Left lung (tissue), 4 donors: ENCODE measurements at regions not wholly inside any gene's neighbourhood (a gene's known extent, or its start where the extent isn't known, plus 50 kb on each side); places are given as distances from the start of the nearest gene placed in this dataset.

Source experiments
- ATAC-seq: fragments of 200-7000 bp; cut with Tn5 transposase; one replicate; pipeline ENCODE4 v1.9.1; 2020; ENCODE audit warnings: moderate library complexity
- DNase-seq, 4 donors: peaks; one replicate each; pipeline ENCODE4 v3.0.0-alpha.2; 2013 to 2020
- H3K27ac ChIP-seq, 2 donors: fragments of 200-600 bp; sonication (generic) in 1 of 2; one replicate each; pipeline versions ENCODE4 v1.5.0 to v1.8.0; 2020 to 2021
- H3K27me3 ChIP-seq, 2 donors: fragments of 200-600 bp; sonication (generic) in 1 of 2; one replicate each; pipeline versions ENCODE4 v1.5.0 to v1.8.0; 2020 to 2021
- H3K36me3 ChIP-seq, 2 donors: fragments of 200-600 bp; sonication (generic) in 1 of 2; one replicate each; pipeline versions ENCODE4 v1.5.0 to v1.8.0; 2020 to 2021
- H3K4me1 ChIP-seq, 2 donors: fragments of 200-600 bp; one replicate each; pipeline ENCODE4 v1.8.0; 2021
- H3K4me3 ChIP-seq, 2 donors: fragments of 200-600 bp; sonication (generic) in 1 of 2; one replicate each; pipeline versions ENCODE4 v1.5.0 to v1.8.0; 2020 to 2021; ENCODE audit warnings: mild to moderate bottlenecking in 1 of 2
- H3K9me3 ChIP-seq, 2 donors: fragments of 200-600 bp; sonication (generic) in 1 of 2; one replicate each; pipeline versions ENCODE4 v1.5.0 to v1.8.0; 2020 to 2021
- CTCF ChIP-seq, 2 donors: fragments of 200-600 bp; sonication (generic) in 1 of 2; IDR thresholded peaks; one replicate each; pipeline versions ENCODE4 v1.5.0 to v1.8.0; 2021; ENCODE audit warnings: antibody characterized with exemption in 2 of 2
- intact Hi-C, 2 donors: fragments of 100-400 bp; cut with DNase I; formaldehyde crosslinking; loops; one replicate each; pipeline versions ENCODE4 v1.11.2 to v1.14.2; 2022
- donor health status: DM: no; HTN: yes; CAD: no.
- donor health status: DM: no; HTN: no; CAD: no.

GRCh38 chr5:1948111-1948510, 65.4 kb upstream of the IRX4 start:
- no peaks in the 10 kb centered on the region for H3K9me3 ChIP-seq
- DNase-seq (no peak), ATAC-seq (no peak)
- H3K36me3 ChIP-seq = no peaks in the 10 kb centered on the region
- no peak overlapping the region for H3K27ac ChIP-seq
- H3K4me3 ChIP-seq = no peak overlapping the region
- TF ChIP-seq CTCF (IDR thresholded peaks at IDR 0.05) = no peak
- no peaks in the 10 kb centered on the region for H3K4me1 ChIP-seq
- intact Hi-C loops = no loop called here
- H3K27me3 ChIP-seq = peaks cover 3 to 77% of the 10 kb centered on the region in 2 donors

GRCh38 chr5:1946776-1947175, 64.1 kb upstream of the IRX4 start:
- no peaks in the 10 kb centered on the region for H3K9me3 ChIP-seq
- no peak for TF ChIP-seq CTCF (IDR thresholded peaks at IDR 0.05)
- no peak for DNase-seq
- ATAC-seq = no peak
- H3K27me3 ChIP-seq = peaks cover 0 to 65% of the 10 kb centered on the region in 2 donors
- no peak overlapping the region for H3K27ac ChIP-seq
- intact Hi-C loops = no loop called here
- H3K36me3 ChIP-seq = no peaks in the 10 kb centered on the region
- H3K4me3 ChIP-seq = no peak overlapping the region
- no peaks in the 10 kb centered on the region for H3K4me1 ChIP-seq

- no peak overlapping the region for H3K27ac ChIP-seq
- ATAC-seq = no peak
- intact Hi-C loops = no loop called here
- peaks cover 0 to 60% of the 10 kb centered on the region in 2 donors for H3K27me3 ChIP-seq
- no peak for TF ChIP-seq CTCF (IDR thresholded peaks at IDR 0.05)
- H3K36me3 ChIP-seq = no peaks in the 10 kb centered on the region
- H3K4me1 ChIP-seq = no peaks in the 10 kb centered on the region
- DNase-seq = no peak
- no peak overlapping the region for H3K4me3 ChIP-seq
- no peaks in the 10 kb centered on the region for H3K9me3 ChIP-seq
These were observed 63.5 kb upstream of the IRX4 start for GRCh38 chr5:1946122-1946677.

- TF ChIP-seq CTCF (IDR thresholded peaks at IDR 0.05) = no peak
- Histone ChIP-seq H3K27ac (no peak overlapping the region), H3K4me3 (no peak overlapping the region), H3K9me3 (no peaks in the 10 kb centered on the region), H3K27me3 (peaks cover 0 to 59% of the 10 kb centered on the region in 2 donors), H3K4me1 (no peaks in the 10 kb centered on the region), H3K36me3 (no peaks in the 10 kb centered on the region)
- intact Hi-C loops = no loop called here
- no peak for DNase-seq
- ATAC-seq = no peak
These were observed 62.9 kb upstream of the IRX4 start for GRCh38 chr5:1945606-1946005.

GRCh38 chr5:1944408-1944807, 61.7 kb upstream of the IRX4 start:
- H3K4me1 ChIP-seq = no peaks in the 10 kb centered on the region
- ATAC-seq (no peak), DNase-seq (no peak)
- H3K27me3 ChIP-seq = peaks cover 0 to 56% of the 10 kb centered on the region in 2 donors
- no peaks in the 10 kb centered on the region for H3K9me3 ChIP-seq
- no peaks in the 10 kb centered on the region for H3K36me3 ChIP-seq
- H3K27ac ChIP-seq = no peak overlapping the region
- intact Hi-C loops = no loop called here
- no peak overlapping the region for H3K4me3 ChIP-seq
- no peak for TF ChIP-seq CTCF (IDR thresholded peaks at IDR 0.05)
